Keratinocyte (primary cell): ENCODE measurements at regions not wholly inside any gene's neighbourhood (a gene's known extent, or its start where the extent isn't known, plus 50 kb on each side); places are given as distances from the start of the nearest gene placed in this dataset.

Experiments
- DNase-seq: peaks from one replicate; pipeline ENCODE4 v3.0.0-alpha.2; 2011; ENCODE audit warnings: low read depth, missing footprints, low spot score
- FAIRE-seq: peaks from 2 replicates; lab custom pipeline; 2011; peaks lifted over from hg19 to GRCh38; lab: Jason Lieb, UNC
- H2AFZ ChIP-seq: 2 replicates; pipeline ENCODE4 v1.6.0; 2012; ENCODE audit warnings: low read length, control low read depth, inconsistent platforms; ENCODE audit not compliant: control insufficient read depth
- H3K27ac ChIP-seq: 2 replicates; pipeline ENCODE4 v1.5.1; 2011; ENCODE audit warnings: low read length; ENCODE audit not compliant: control insufficient read depth, insufficient read depth
- H3K27me3 ChIP-seq: 3 replicates; pipeline ENCODE4 v1.6.0; 2011; ENCODE audit warnings: low read length; ENCODE audit not compliant: control insufficient read depth, insufficient read depth; ENCODE audit errors: extremely low read depth
- H3K36me3 ChIP-seq, 2 experiments: 2 replicates in 1 of 2; 3 replicates in 1 of 2; pipeline ENCODE4 v1.5.1; 2011; ENCODE audit warnings: low read length in 2 of 2, mild to moderate bottlenecking in 1 of 2; ENCODE audit not compliant: control insufficient read depth in 2 of 2, insufficient read depth in 2 of 2; ENCODE audit errors: extremely low read depth in 1 of 2
- H3K4me1 ChIP-seq: 3 replicates; pipeline ENCODE4 v1.5.1; 2011; ENCODE audit warnings: low read length; ENCODE audit not compliant: control insufficient read depth, insufficient read depth; ENCODE audit errors: extremely low read depth
- H3K4me2 ChIP-seq: 3 replicates; pipeline ENCODE4 v1.6.0; 2011; ENCODE audit warnings: low read depth, low read length; ENCODE audit not compliant: control insufficient read depth, insufficient read depth; ENCODE audit errors: extremely low read depth
- H3K4me3 ChIP-seq, 3 experiments: fragments of 200-600 bp in 1 of 3; sonication (generic) in 1 of 3; 2 replicates in 2 of 3; 3 replicates in 1 of 3; pipeline ENCODE4 v1.5.1; 2011 to 2016; ENCODE audit warnings: low read length in 3 of 3, mild to moderate bottlenecking in 3 of 3, control low read depth in 2 of 3, inconsistent platforms in 1 of 3, low read depth in 1 of 3, mixed read lengths in 1 of 3, mixed run types in 1 of 3, moderate library complexity in 1 of 3; ENCODE audit not compliant: control insufficient read depth in 2 of 3, insufficient read depth in 2 of 3; ENCODE audit errors: extremely low read depth in 1 of 3
- H3K79me2 ChIP-seq: 2 replicates; pipeline ENCODE4 v1.6.0; 2012; ENCODE audit warnings: low read length; ENCODE audit not compliant: control insufficient read depth, insufficient read depth
- H3K9ac ChIP-seq: 3 replicates; pipeline ENCODE4 v1.6.0; 2011; ENCODE audit warnings: low read length; ENCODE audit not compliant: control insufficient read depth, insufficient read depth; ENCODE audit errors: extremely low read depth
- H3K9me1 ChIP-seq: 3 replicates; pipeline ENCODE4 v1.6.0; 2011; ENCODE audit warnings: low read length; ENCODE audit not compliant: control insufficient read depth, insufficient read depth; ENCODE audit errors: extremely low read depth
- H3K9me3 ChIP-seq: 2 replicates; pipeline ENCODE4 v1.5.1; 2012; ENCODE audit warnings: low read depth, low read length; ENCODE audit not compliant: control insufficient read depth
- H4K20me1 ChIP-seq: 3 replicates; pipeline ENCODE4 v1.6.0; 2011; ENCODE audit warnings: low read length; ENCODE audit not compliant: control insufficient read depth, insufficient read depth; ENCODE audit errors: extremely low read depth
- EZH2 ChIP-seq: IDR thresholded peaks from one replicate; pipeline ENCODE4 v1.6.1; 2012; ENCODE audit warnings: inconsistent platforms, mild to moderate bottlenecking, low read length, moderate library complexity
- dilution Hi-C: fragments of 300-500 bp; cut with MboI; formaldehyde crosslinking; loops from one replicate; pipeline ENCODE4 v1.7.0; 2020; ENCODE audit warnings: low sequenced_read_pairs; ENCODE audit not compliant: extremely low pct_ligation_motif_present
- TF ChIP-seq, protein P1 (sequence below), 3 experiments: IDR thresholded peaks in 1 of 3; conservative IDR thresholded peaks in 1 of 3; optimal IDR thresholded peaks in 1 of 3; 2 replicates in 2 of 3; 3 replicates in 1 of 3; pipeline versions ENCODE3 to v1.5.1; 2011; ENCODE audit warnings: low read length in 3 of 3, mild to moderate bottlenecking in 3 of 3, moderate library complexity in 2 of 3, control low read depth in 1 of 3, inconsistent platforms in 1 of 3; ENCODE audit not compliant: insufficient read depth in 2 of 3; ENCODE audit errors: extremely low read depth in 1 of 3

DNA sequence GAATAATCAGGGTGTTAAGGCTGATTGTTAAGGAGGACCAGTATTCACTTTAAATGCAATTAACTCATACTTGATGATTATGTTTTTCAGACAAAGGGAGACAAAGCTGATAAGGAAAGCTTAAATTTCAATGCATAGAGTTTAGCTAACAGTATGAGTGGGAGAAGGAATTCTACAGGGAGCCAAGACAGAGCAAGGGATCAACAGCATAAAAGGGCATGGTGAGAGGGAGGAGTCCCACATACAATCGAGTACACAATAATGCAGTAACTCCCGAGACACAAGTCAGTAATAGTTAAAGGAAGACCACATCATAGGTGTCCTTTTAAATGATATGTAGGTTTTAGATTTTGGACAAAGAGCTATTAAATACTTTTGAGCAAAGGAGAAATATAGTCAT lies 191.7 kb upstream of the PTPRD start:
- no peaks in the 10 kb centered on the region for H3K9me1 ChIP-seq
- no peak for TF ChIP-seq EZH2
- TF ChIP-seq, protein P1, sequence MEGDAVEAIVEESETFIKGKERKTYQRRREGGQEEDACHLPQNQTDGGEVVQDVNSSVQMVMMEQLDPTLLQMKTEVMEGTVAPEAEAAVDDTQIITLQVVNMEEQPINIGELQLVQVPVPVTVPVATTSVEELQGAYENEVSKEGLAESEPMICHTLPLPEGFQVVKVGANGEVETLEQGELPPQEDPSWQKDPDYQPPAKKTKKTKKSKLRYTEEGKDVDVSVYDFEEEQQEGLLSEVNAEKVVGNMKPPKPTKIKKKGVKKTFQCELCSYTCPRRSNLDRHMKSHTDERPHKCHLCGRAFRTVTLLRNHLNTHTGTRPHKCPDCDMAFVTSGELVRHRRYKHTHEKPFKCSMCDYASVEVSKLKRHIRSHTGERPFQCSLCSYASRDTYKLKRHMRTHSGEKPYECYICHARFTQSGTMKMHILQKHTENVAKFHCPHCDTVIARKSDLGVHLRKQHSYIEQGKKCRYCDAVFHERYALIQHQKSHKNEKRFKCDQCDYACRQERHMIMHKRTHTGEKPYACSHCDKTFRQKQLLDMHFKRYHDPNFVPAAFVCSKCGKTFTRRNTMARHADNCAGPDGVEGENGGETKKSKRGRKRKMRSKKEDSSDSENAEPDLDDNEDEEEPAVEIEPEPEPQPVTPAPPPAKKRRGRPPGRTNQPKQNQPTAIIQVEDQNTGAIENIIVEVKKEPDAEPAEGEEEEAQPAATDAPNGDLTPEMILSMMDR (optimal IDR thresholded peaks at IDR 0.05 in 1 of 3, IDR thresholded peaks at IDR 0.05 in 1 of 3, conservative IDR thresholded peaks at IDR 0.05 in 1 of 3; ENCODE audit: extremely low read depth in 1 of 3, insufficient read depth in 2 of 3, low read length in 3 of 3): no peak
- H3K36me3 ChIP-seq: no peaks in the 10 kb centered on the region
- H3K4me3 ChIP-seq: no peak overlapping the region
- no peak overlapping the region for H3K27ac ChIP-seq
- no peak overlapping the region for H3K4me2 ChIP-seq
- H2AFZ ChIP-seq: no peak overlapping the region
- no peaks in the 10 kb centered on the region for H3K27me3 ChIP-seq
- no peaks in the 10 kb centered on the region for H3K79me2 ChIP-seq
- no peaks in the 10 kb centered on the region for H3K4me1 ChIP-seq
- dilution Hi-C loops: no loop called here
- DNase-seq: no peak
- no peaks in the 10 kb centered on the region for H3K9me3 ChIP-seq
- no peaks in the 10 kb centered on the region for H4K20me1 ChIP-seq
- no peak for FAIRE-seq
- H3K9ac ChIP-seq: no peak overlapping the region

DNA sequence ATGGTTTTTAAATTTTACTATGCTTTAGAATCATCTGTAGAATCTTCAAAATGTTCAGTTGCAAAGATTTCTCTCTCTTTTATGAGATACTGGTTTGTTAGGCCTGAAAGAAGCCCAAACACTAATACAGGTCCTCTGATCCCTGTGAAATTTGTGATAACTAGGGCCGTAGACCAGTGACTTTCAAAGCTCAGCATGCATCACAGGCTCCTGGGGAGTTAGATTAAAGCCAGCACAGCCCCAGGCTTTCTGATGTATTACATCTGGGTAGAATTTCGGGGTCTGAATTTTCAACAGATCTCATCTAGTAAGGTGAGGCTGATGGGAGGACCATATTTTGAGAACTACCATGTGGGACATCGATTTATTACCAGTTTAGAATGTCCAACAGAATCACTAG lies 194.1 kb upstream of the PTPRD start:
- no peak for FAIRE-seq
- H3K9me1 ChIP-seq: no peaks in the 10 kb centered on the region

More for the DNA sequence above, 194.1 kb upstream of the PTPRD start:
- TF ChIP-seq, protein P1 (optimal IDR thresholded peaks at IDR 0.05 in 1 of 3, IDR thresholded peaks at IDR 0.05 in 1 of 3, conservative IDR thresholded peaks at IDR 0.05 in 1 of 3; ENCODE audit: extremely low read depth in 1 of 3, insufficient read depth in 2 of 3, low read length in 3 of 3): no peak
- TF ChIP-seq EZH2: no peak
- H3K4me3 ChIP-seq: no peak overlapping the region
- no peaks in the 10 kb centered on the region for H3K4me1 ChIP-seq
- H4K20me1 ChIP-seq: no peaks in the 10 kb centered on the region
- dilution Hi-C loops: no loop called here
- H3K79me2 ChIP-seq: no peaks in the 10 kb centered on the region
- no peaks in the 10 kb centered on the region for H3K9me3 ChIP-seq
- no peaks in the 10 kb centered on the region for H3K36me3 ChIP-seq
- DNase-seq: no peak
- H3K27ac ChIP-seq: no peak overlapping the region
- no peak overlapping the region for H3K4me2 ChIP-seq
- no peak overlapping the region for H2AFZ ChIP-seq
- no peak overlapping the region for H3K9ac ChIP-seq
- H3K27me3 ChIP-seq: no peaks in the 10 kb centered on the region
